CD4-positive, alpha-beta T cell treated with Interleukin-21 for 1 hour (primary cell): ENCODE measurements at regions not wholly inside any gene's neighbourhood (a gene's known extent, or its start where the extent isn't known, plus 50 kb on each side); places are given as distances from the start of the nearest gene placed in this dataset.
"Not testable (repeated sequence)": the region's sequence is repeated elsewhere in the genome, so short reads cannot be mapped to it uniquely, and the experiment has no call there.

Experiments used
- DNase-seq: peaks from one replicate; pipeline ENCODE4 v3.0.0-alpha.2; 2020

DNA sequence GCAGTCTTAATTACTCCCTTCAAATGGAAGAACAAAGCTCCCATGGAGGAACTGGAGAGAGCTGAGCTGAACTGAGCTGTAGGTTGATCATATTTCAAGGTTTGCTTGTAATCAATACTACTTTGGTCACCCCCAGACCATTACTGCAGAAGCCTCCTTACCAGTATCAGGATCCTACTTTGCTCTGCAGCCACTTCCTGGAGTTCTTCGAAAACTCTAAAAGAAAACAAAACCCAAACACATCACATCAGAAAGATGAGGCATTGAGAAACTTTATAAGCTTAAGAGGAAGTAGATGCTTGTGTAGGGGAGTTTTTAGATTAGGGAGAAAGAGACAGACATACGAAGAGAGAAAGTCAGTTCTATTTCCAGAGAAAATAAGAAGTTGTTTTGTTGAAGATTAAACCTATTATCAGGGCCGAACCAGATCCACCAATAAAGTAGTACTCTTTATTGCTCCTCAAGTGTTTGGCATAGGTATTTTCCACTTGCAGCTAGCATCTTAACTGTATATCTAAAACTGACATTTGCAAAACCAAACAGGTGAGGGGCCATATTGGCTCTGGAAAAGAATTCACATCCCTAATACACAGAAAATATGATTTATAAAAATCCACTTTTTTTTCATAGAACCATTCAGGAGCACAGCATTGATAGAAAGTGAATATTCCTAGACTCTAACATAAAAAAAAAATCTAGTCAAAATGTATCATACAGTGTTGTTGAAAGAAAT lies 166.9 kb upstream of the KLF7 start:
- no peak for DNase-seq

DNA sequence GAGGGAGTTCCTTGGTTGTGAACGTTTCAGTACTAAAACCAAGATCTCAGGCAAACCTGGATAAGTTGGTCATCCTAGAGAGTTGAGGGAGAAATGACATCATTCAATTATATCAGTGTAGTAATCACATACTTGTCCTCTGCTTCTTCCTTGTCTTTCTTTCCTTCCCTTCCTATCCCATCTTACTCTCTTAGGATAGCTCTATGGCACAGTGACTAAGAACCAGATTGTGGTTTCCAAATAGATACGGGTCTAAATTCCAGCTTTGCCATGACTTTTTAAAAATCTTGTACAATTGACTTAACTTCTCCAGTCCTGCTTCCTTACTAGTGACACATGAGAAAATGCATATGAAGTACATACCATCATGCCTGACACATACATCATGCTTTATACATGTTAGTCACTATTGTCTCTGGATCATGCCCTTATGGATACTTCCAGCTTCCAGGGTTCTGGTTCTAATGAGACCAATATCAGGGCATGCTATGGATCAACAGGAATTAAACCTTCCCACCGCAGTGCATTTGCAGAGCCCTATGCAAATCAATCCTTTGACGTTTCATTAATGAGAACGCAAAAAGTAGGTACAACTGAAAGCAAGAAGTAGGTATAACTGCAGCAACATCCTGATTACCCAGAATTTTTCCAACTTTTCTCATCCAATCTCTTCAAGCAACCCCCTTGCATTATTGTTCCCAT lies 168.0 kb upstream of the KLF7 start:
- DNase-seq: no peak

DNA sequence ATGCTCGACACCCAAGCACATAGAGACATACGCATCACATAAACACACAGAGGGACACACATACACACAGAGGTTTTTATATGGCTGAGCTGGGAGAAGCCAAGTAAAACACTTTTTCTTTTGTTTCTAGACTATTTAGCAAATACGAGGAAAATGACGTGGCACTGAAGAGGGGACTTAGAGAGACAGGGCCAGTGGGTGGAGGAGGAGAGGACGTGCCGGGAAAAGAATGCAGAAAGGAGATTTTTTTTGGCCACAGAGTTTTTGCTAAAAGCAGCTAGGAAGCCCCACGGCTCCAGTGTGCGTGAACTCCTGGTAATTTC lies 168.5 kb upstream of the KLF7 start:
- DNase-seq: no peak

DNA sequence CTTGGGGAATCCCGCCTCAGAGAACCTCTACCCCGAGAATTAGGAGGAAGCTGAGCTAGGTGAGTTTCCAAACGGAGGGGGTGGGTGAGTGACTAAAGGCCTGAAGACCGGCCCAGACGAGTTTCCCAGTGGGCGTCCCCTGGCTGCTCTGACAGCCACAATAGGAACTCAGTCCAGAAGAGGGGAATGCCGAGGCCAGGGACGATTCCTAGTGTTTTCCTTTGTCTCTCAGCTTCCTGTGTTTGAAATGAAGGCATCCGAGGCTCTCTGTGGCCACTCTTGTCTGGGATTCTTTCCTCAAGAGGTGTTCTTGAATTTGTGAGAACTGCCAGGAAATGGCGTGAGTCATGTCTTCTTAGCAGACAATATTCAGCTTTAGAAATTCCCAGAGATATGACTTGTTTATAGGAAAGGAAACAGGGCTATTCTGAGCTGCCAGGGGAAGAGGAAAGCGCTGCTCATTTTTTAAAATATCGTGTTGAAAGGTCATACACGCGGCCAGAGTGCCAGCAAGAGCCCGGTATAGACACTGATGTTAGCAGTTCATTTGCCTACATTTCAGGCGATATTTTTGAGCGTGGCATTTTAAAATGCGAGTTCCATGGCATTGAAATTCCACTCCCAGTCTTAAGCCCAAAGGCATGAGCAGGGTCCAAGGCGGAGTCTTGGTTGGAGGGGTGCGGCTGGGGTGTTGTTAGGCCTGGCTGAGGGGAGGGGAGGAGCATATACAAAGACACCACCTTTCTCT lies 169.1 kb upstream of the KLF7 start:
- peak; percentile 17 for DNase-seq

DNA sequence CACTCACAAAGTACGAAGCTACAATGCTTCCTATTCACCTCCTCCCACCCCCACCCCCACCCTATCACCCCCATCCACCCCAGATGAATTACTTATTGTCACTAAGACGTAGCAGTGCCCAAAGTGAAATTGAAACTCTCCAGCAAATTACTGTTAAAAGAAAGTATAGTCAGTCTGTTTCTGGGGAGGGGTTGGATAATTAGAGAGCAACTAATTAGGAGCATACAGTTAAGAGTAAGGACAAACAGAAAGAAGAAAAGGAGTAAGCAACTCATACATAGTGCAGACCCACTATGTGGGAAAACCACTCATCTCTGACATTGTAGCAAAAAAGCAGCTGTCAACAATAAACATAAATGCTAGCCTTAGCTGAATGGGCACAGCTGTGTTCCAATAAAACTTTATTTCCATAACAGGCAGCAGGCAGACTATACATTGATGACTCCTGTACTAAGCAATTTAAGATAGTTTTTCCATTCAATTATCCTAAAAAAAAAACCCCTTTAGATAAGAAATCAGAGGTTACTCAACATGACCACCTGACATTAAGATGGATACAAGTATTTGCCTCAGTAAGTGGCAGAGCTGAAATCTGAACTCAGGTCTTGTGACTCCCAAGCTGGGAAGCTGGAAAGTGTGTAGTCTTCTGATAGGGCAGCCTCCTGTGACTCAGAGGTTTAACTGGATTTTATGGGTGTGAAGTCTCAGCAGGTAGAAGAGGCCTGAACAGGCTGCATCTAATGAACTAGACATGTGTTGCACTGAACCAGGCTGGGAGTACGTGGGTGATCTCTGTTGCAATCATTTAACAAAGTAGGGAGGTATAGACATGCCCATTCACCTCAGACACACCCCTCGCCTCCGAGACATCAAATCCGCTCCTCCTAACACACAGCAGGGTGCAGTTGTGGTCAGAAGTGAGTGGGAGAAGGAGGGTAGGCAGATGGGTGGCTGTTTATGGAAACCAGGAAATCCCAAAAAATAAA lies 171.8 kb upstream of the KLF7 start:
- peak; percentile 40 for DNase-seq

DNA sequence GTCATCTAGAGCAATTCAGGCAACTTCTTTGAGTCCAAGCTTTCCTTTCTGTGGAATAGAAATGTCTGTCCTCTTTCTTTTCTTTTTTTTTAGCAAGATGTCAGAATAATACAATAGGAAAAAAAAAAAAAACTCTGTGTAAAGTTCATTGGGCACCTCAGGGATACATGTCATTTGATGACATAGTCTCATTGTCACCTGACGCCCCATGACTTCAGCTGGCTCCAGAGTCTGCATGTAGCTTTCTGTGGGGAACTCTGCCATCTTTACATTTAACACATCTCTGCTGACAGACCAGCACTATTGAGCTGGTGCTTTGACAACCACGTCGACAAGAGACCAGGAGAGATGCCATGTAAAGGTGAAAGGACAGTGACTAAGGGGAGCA lies 172.5 kb upstream of the KLF7 start:
- DNase-seq: no peak

GRCh38 chr2:207338610-207339009 lies 172.9 kb upstream of the KLF7 start:
- no peak for DNase-seq

GRCh38 chr2:207341112-207341750 lies 175.5 kb upstream of the KLF7 start:
- no peak for DNase-seq

DNA sequence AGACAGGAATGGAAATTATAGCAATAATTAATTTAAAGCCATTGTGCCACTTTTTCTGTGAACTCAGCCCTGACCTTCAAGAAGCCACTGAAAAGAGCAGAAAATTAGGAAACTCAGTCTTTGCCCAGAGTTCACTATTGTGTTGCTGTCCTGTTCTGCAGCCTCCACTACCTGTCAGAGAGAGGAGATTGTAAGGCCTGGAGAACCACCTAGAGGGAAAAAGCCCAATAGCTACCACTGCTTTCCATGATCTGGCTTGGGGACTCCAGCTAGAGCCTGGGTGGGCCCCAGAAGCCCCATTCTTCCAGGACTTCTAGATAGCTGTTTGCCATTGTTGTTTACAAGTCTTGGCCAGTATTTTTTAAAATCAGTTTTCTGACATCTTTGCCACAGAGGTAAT lies 176.1 kb upstream of the KLF7 start:
- no peak for DNase-seq

DNA sequence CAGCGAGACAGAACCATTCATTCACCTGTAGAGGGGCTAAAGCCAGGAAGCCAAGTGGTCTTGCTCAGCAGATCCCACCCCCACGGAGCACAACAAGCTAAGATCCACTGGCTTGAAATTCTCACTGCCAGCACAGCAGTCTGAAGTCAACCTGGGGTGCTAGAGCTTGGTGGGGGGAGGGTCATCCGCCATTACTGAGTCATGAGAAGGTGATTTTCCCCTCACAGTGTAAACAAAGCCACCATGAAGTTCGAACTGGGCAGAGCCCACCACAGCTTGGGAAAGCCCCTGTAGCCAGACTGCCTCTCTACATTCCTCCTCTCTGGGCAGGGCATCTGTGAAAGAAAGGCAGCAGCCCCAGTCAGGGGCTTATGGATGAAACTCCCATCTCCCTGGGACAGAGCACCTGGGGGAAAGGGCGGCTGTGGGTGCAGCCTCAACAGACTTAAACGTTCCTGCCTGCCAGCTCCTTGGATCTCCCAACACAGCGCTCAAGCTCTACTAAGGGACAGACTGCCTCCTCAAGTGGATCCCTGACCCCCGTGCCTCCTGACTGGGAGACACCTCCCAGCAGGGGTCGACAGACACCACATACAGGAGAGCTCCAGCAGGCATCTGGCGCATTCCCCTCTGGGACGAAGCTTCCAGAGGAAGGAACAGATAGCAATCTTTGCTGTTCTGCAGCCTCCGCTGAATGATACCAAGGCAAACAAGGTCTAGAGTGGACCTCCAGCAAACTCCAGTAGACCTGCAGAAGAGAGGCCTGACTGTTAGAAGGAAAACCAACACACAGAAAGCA lies 179.0 kb upstream of the KLF7 start:
- DNase-seq: not testable (repeated sequence)

GRCh38 chr2:207351171-207351570 lies 178.6 kb upstream of the CREB1 start:
- DNase-seq: no peak

GRCh38 chr2:207352978-207353671 lies 176.6 kb upstream of the CREB1 start:
- DNase-seq: peak; percentile 26

DNA sequence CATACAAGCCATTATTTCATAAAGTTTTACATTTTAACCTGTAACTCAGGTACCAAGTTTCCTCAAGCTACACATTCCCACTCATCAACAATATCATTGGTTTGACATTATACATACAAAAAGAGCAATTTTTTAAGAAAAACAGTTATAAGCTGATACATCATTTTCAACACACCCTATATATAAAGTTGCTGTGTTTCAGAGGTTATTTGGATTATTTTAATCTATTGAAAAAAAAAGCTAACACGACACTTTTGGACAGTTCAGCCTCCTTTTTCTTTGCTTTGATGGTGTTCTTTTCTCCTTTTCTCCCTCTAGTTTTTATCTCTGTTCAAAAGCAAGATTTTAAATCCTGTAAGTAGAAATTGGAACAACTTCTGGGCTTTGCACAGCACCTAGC lies 175.9 kb upstream of the CREB1 start:
- no peak for DNase-seq

DNA sequence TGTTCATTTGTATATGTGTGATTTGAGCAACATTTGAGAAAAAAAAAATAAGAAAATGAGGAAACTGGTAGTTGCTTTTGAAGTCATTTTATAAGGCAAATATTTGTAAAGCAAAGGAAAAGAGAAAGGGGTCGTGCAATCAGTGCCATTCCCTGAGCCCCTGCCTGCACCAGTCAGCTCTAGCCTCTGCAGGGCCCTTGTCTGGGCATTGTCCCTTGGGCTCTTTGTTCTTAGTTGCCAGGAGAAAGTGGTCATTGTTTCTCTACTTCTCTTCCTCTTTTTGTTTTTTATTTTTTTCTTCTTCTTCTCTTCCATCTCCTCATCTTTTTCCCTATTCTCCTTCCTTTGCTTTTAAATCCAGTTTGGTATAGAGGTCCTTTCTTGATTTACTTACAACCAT lies 175.3 kb upstream of the CREB1 start:
- DNase-seq: no peak

- no peak for DNase-seq
These were observed 173.2 kb upstream of the CREB1 start for GRCh38 chr2:207356567-207356966.

DNA sequence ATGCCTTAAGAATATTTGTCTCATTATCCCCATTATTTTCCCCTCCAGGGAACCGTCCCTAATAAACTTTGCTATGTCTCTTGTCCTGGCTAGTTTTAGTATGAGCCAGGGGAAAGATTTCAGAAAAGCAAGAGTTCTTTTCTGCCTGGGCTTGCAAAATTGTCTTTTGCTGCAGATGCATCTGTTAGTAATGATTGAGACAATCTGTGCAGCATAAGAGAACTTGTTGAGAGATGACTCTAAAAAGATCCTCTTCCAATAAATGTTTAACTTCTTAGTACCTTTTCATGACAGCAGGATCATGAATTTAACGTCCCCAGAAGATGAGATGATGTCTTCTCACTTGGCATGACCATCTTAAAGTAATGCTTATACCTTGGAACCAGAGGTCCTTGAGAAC lies 172.5 kb upstream of the CREB1 start:
- DNase-seq: no peak

- no peak for DNase-seq
These were observed 167.0 kb upstream of the CREB1 start for GRCh38 chr2:207362716-207363115.

DNA sequence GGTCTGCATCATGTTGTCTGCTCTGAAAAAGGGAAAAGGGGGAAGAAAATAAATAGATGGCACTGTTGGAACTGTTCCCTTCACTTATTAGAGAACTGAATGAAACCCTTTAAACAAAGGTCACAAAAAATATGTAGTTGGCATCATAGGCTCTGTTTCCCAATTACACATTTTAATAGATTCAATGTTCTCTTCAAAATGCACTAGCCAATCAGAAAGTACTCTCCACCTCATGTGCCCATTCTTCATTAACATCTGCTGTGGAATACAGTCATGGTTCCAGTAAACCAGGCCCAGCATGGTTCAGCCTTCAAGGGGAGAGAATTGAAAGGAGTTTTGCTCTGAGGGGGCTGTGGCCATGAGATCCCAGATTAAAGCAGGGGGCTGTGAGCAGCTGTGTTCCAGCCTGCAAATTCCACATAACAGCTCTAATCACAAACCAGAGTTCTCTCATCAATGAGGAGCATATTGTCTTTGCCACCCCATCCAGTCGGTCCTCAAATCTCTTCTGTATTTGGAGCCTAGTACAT lies 165.9 kb upstream of the CREB1 start:
- DNase-seq: no peak

DNA sequence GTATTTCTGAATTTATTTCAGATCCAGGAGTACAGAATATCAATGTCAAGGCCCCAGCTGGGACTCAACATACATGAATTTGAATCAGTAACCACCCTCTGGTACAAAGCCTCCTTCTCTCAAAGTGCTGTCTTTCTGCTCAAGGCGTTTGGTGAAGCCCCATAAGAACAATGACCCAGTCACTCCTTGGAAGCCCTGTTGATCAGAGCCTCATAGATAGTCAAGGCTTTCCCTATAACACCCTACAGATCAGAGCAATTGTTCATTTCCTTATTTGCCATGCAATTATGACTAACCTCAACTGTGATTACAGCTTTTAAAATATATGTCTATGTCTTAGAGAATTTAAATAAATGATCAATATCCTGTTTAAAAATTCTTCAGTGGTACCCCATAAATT lies 159.1 kb upstream of the CREB1 start:
- DNase-seq: no peak

DNA sequence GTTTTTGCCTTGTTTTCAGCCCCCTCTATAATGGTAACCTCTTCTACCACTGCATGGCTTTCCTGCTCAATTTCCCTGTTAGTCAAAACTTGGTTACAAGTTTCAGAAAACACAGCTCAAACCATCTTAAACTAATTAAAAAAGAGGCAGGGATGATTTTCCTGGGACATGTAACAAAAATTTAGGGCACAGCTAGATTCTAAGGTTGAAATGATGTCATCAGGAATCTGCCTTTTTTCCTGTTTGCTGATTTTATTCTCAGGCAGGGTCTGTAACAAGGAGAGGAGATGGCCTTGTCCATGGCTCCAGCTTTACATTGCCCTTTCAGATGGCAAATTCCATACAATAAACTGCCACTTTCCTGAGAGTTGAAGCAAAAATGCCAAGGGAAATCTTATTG lies 157.9 kb upstream of the CREB1 start:
- DNase-seq: no peak

- no peak for DNase-seq
These were observed 157.3 kb upstream of the CREB1 start for GRCh38 chr2:207372483-207372882.
